ENCODE measurements at regions not wholly inside any gene's neighbourhood (a gene's known extent, or its start where the extent isn't known, plus 50 kb on each side); places are given as distances from the start of the nearest gene placed in this dataset.

- ATAC-seq: no peak
- H3K9me3 Mint-ChIP-seq: no peaks in the 10 kb centered on the region
- no peak overlapping the region for H3K27ac Mint-ChIP-seq
- H3K4me3 Mint-ChIP-seq: no peak overlapping the region
- H3K36me3 Mint-ChIP-seq: peaks cover 5% of the 10 kb centered on the region
- peaks cover 20 to 25% of the 10 kb centered on the region in 2 donors for H3K27me3 Mint-ChIP-seq
- DNase-seq (ENCODE audit: low spot score): peak; percentile 18
- H3K4me1 Mint-ChIP-seq (ENCODE audit: low read depth in 2 of 2): peaks cover 14 to 15% of the 10 kb centered on the region in 2 donors
These were observed 65.8 kb upstream of the UQCRFS1 start for GRCh38 chr19:29278716-29279115.

- H3K4me3 Mint-ChIP-seq: no peak overlapping the region
- DNase-seq (ENCODE audit: low spot score) (no peak), ATAC-seq (no peak)
- H3K4me1 Mint-ChIP-seq (ENCODE audit: low read depth in 2 of 2): peaks cover 9 to 12% of the 10 kb centered on the region in 2 donors
- no peaks in the 10 kb centered on the region for H3K9me3 Mint-ChIP-seq
- H3K27me3 Mint-ChIP-seq: peaks cover 25 to 42% of the 10 kb centered on the region in 2 donors
- H3K27ac Mint-ChIP-seq: no peak overlapping the region
- peaks cover 5% of the 10 kb centered on the region for H3K36me3 Mint-ChIP-seq
These were observed 70.4 kb upstream of the UQCRFS1 start for GRCh38 chr19:29283366-29283765.

- DNase-seq (ENCODE audit: low spot score) (no peak), ATAC-seq (no peak)
- Mint-ChIP-seq H3K4me1 (ENCODE audit: low read depth in 2 of 2) (peaks cover 9 to 12% of the 10 kb centered on the region in 2 donors), H3K27ac (no peak overlapping the region), H3K27me3 (peaks cover 21 to 43% of the 10 kb centered on the region in 2 donors), H3K4me3 (no peak overlapping the region), H3K36me3 (peaks cover 5% of the 10 kb centered on the region), H3K9me3 (no peaks in the 10 kb centered on the region)
These were observed 72.3 kb upstream of the UQCRFS1 start for GRCh38 chr19:29285187-29285687.

- H3K9me3 Mint-ChIP-seq: no peaks in the 10 kb centered on the region
- H3K36me3 Mint-ChIP-seq: no peaks in the 10 kb centered on the region
- DNase-seq (ENCODE audit: low spot score): peak; percentile 49
- peak; percentile 59 to 67 for ATAC-seq
- peaks cover 16 to 36% of the 10 kb centered on the region in 2 donors for H3K27me3 Mint-ChIP-seq
- peaks cover 9 to 12% of the 10 kb centered on the region in 2 donors for H3K4me1 Mint-ChIP-seq (ENCODE audit: low read depth in 2 of 2)
- H3K4me3 Mint-ChIP-seq: no peak overlapping the region
- no peak overlapping the region for H3K27ac Mint-ChIP-seq
These were observed 72.9 kb upstream of the UQCRFS1 start for GRCh38 chr19:29285878-29286277.

GRCh38 chr19:29287061-29287460 lies 74.1 kb upstream of the UQCRFS1 start:
- Mint-ChIP-seq H3K4me3 (no peak overlapping the region), H3K4me1 (ENCODE audit: low read depth in 2 of 2) (peaks cover 9 to 12% of the 10 kb centered on the region in 2 donors), H3K9me3 (no peaks in the 10 kb centered on the region), H3K27ac (no peak overlapping the region), H3K36me3 (no peaks in the 10 kb centered on the region), H3K27me3 (peaks cover 15 to 30% of the 10 kb centered on the region in 2 donors)
- ATAC-seq: no peak
- DNase-seq (ENCODE audit: low spot score): peak; percentile 53

GRCh38 chr19:29288256-29288655 lies 75.3 kb upstream of the UQCRFS1 start:
- peaks cover 17 to 21% of the 10 kb centered on the region in 2 donors for H3K27me3 Mint-ChIP-seq
- ATAC-seq (no peak), DNase-seq (ENCODE audit: low spot score) (peak; percentile 10)
- H3K4me1 Mint-ChIP-seq (ENCODE audit: low read depth in 2 of 2): peaks cover 12 to 13% of the 10 kb centered on the region in 2 donors
- no peak overlapping the region for H3K4me3 Mint-ChIP-seq
- H3K36me3 Mint-ChIP-seq: no peaks in the 10 kb centered on the region
- H3K9me3 Mint-ChIP-seq: no peaks in the 10 kb centered on the region
- no peak overlapping the region for H3K27ac Mint-ChIP-seq

GRCh38 chr19:29289020-29289419 lies 76.1 kb upstream of the UQCRFS1 start:
- Mint-ChIP-seq H3K4me3 (no peak overlapping the region), H3K27ac (no peak overlapping the region), H3K9me3 (no peaks in the 10 kb centered on the region), H3K27me3 (peaks cover 18 to 24% of the 10 kb centered on the region in 2 donors), H3K36me3 (no peaks in the 10 kb centered on the region), H3K4me1 (ENCODE audit: low read depth in 2 of 2) (peaks cover 18 to 20% of the 10 kb centered on the region in 2 donors)
- ATAC-seq (no peak), DNase-seq (ENCODE audit: low spot score) (peak; percentile 6)

- Mint-ChIP-seq H3K27ac (no peak overlapping the region), H3K36me3 (no peaks in the 10 kb centered on the region), H3K4me3 (no peak overlapping the region), H3K4me1 (ENCODE audit: low read depth in 2 of 2) (peaks cover 17 to 19% of the 10 kb centered on the region in 2 donors), H3K9me3 (no peaks in the 10 kb centered on the region), H3K27me3 (peaks cover 15 to 18% of the 10 kb centered on the region in 2 donors)
- ATAC-seq (no peak), DNase-seq (ENCODE audit: low spot score) (peak; percentile 50)
These were observed 77.9 kb upstream of the UQCRFS1 start for GRCh38 chr19:29290853-29291252.

- Mint-ChIP-seq H3K27ac (no peak overlapping the region), H3K4me3 (no peak overlapping the region), H3K9me3 (no peaks in the 10 kb centered on the region), H3K27me3 (peaks cover 25 to 29% of the 10 kb centered on the region in 2 donors), H3K4me1 (ENCODE audit: low read depth in 2 of 2) (peaks cover 16 to 20% of the 10 kb centered on the region in 2 donors), H3K36me3 (no peaks in the 10 kb centered on the region)
- no peak for ATAC-seq
- no peak for DNase-seq (ENCODE audit: low spot score)
These were observed 79.2 kb upstream of the UQCRFS1 start for GRCh38 chr19:29292153-29292552.

GRCh38 chr19:29292562-29292961 lies 79.6 kb upstream of the UQCRFS1 start:
- ATAC-seq (no peak), DNase-seq (ENCODE audit: low spot score) (peak; percentile 18)
- peaks cover 16 to 20% of the 10 kb centered on the region in 2 donors for H3K4me1 Mint-ChIP-seq (ENCODE audit: low read depth in 2 of 2)
- no peaks in the 10 kb centered on the region for H3K9me3 Mint-ChIP-seq
- no peaks in the 10 kb centered on the region for H3K36me3 Mint-ChIP-seq
- peaks cover 28 to 31% of the 10 kb centered on the region in 2 donors for H3K27me3 Mint-ChIP-seq
- H3K4me3 Mint-ChIP-seq: no peak overlapping the region
- H3K27ac Mint-ChIP-seq: no peak overlapping the region

GRCh38 chr19:29293292-29293691 lies 80.3 kb upstream of the UQCRFS1 start:
- Mint-ChIP-seq H3K36me3 (no peaks in the 10 kb centered on the region), H3K27me3 (peaks cover 24 to 30% of the 10 kb centered on the region in 2 donors), H3K9me3 (no peaks in the 10 kb centered on the region), H3K27ac (no peak overlapping the region), H3K4me1 (ENCODE audit: low read depth in 2 of 2) (peaks cover 16 to 18% of the 10 kb centered on the region in 2 donors), H3K4me3 (peak overlapping the region; percentile 63)
- peak; percentile 44 for DNase-seq (ENCODE audit: low spot score)
- no peak for ATAC-seq

GRCh38 chr19:29293736-29294342 lies 80.9 kb upstream of the UQCRFS1 start:
- Mint-ChIP-seq H3K9me3 (no peaks in the 10 kb centered on the region), H3K27me3 (peaks cover 22 to 30% of the 10 kb centered on the region in 2 donors), H3K4me1 (ENCODE audit: low read depth in 2 of 2) (peaks cover 16 to 18% of the 10 kb centered on the region in 2 donors), H3K27ac (no peak overlapping the region), H3K36me3 (no peaks in the 10 kb centered on the region), H3K4me3 (peak overlapping the region; percentile 63)
- DNase-seq (ENCODE audit: low spot score) (peak; percentile 49), ATAC-seq (peak in 1 of 2 donors; percentile 69)

- Mint-ChIP-seq H3K4me3 (peak overlapping the region; percentile 54), H3K4me1 (ENCODE audit: low read depth in 2 of 2) (peaks cover 16 to 18% of the 10 kb centered on the region in 2 donors), H3K36me3 (no peaks in the 10 kb centered on the region), H3K9me3 (no peaks in the 10 kb centered on the region), H3K27ac (no peak overlapping the region), H3K27me3 (peaks cover 22 to 30% of the 10 kb centered on the region in 2 donors)
- ATAC-seq: peak in 1 of 2 donors; percentile 42
- no peak for DNase-seq (ENCODE audit: low spot score)
These were observed 81.4 kb upstream of the UQCRFS1 start for GRCh38 chr19:29294343-29294811.

GRCh38 chr19:29295285-29295684 lies 82.3 kb upstream of the UQCRFS1 start:
- peak overlapping the region; percentile 18 for H3K4me3 Mint-ChIP-seq
- peaks cover 16 to 18% of the 10 kb centered on the region in 2 donors for H3K4me1 Mint-ChIP-seq (ENCODE audit: low read depth in 2 of 2)
- H3K9me3 Mint-ChIP-seq: no peaks in the 10 kb centered on the region
- H3K27ac Mint-ChIP-seq: no peak overlapping the region
- peak; percentile 48 for DNase-seq (ENCODE audit: low spot score)
- no peaks in the 10 kb centered on the region for H3K36me3 Mint-ChIP-seq
- no peak for ATAC-seq
- H3K27me3 Mint-ChIP-seq: peaks cover 22 to 32% of the 10 kb centered on the region in 2 donors
